Fibroblast of mammary gland (primary cell): ENCODE measurements at regions not wholly inside any gene's neighbourhood (a gene's known extent, or its start where the extent isn't known, plus 50 kb on each side); places are given as distances from the start of the nearest gene placed in this dataset.

Experiments
- DNase-seq: peaks from one replicate; pipeline ENCODE4 v3.0.0-alpha.2; 2010; ENCODE audit warnings: low read depth
- H3K4me3 ChIP-seq: 2 replicates; pipeline ENCODE4 v1.5.1; 2011; ENCODE audit warnings: low read depth, mild to moderate bottlenecking, low read length, moderate library complexity; ENCODE audit not compliant: control insufficient read depth
- CTCF ChIP-seq: conservative IDR thresholded peaks from 2 replicates; pipeline ENCODE4 v1.5.1; 2011; ENCODE audit warnings: low read depth, low read length, inconsistent platforms; ENCODE audit not compliant: control insufficient read depth, insufficient read depth

GRCh38 chr16:6189216-6189615, 1091.6 kb upstream of the EEF2KMT start:
- H3K4me3 ChIP-seq = no peak overlapping the region
- DNase-seq = no peak
- no peak for TF ChIP-seq CTCF

GRCh38 chr16:6177616-6178180, 1080.1 kb upstream of the EEF2KMT start:
- no peak for TF ChIP-seq CTCF
- DNase-seq = no peak
- H3K4me3 ChIP-seq = no peak overlapping the region

GRCh38 chr16:6170022-6170421, 1072.4 kb upstream of the EEF2KMT start:
- H3K4me3 ChIP-seq = no peak overlapping the region
- DNase-seq = no peak
- no peak for TF ChIP-seq CTCF

GRCh38 chr16:6165330-6165979, 1067.9 kb upstream of the EEF2KMT start:
- no peak for TF ChIP-seq CTCF
- no peak overlapping the region for H3K4me3 ChIP-seq
- DNase-seq = no peak

GRCh38 chr16:6160871-6161270, 1063.3 kb upstream of the EEF2KMT start:
- no peak for DNase-seq
- no peak for TF ChIP-seq CTCF
- H3K4me3 ChIP-seq = no peak overlapping the region

GRCh38 chr16:6160303-6160702, 1062.7 kb upstream of the EEF2KMT start:
- no peak overlapping the region for H3K4me3 ChIP-seq
- TF ChIP-seq CTCF = no peak
- no peak for DNase-seq
